Neutrophil (primary cell): ENCODE measurements at regions not wholly inside any gene's neighbourhood (a gene's known extent, or its start where the extent isn't known, plus 50 kb on each side); places are given as distances from the start of the nearest gene placed in this dataset.

Source experiments
- H3K27ac ChIP-seq: fragments of 200-600 bp; sonication (generic); 2 replicates; pipeline ENCODE4 v1.5.1; 2016; ENCODE audit warnings: mild to moderate bottlenecking, moderate library complexity
- H3K27me3 ChIP-seq: fragments of 200-600 bp; sonication (generic); 2 replicates; pipeline ENCODE4 v1.6.0; 2016; ENCODE audit warnings: mild to moderate bottlenecking
- H3K36me3 ChIP-seq: fragments of 200-600 bp; sonication (generic); 2 replicates; pipeline ENCODE4 v1.5.1; 2017
- H3K4me1 ChIP-seq, 2 experiments: fragments of 200-600 bp in 1 of 2; sonication (generic) in 1 of 2; 1 replicate in 1 of 2; 2 replicates in 1 of 2; pipeline versions ENCODE4 v1.5.1 to v1.6.1; 2013 to 2016; ENCODE audit warnings: low read depth in 1 of 2, low read length in 1 of 2, mild to moderate bottlenecking in 1 of 2, moderate library complexity in 1 of 2; ENCODE audit not compliant: control insufficient read depth in 1 of 2, insufficient read depth in 1 of 2
- H3K4me3 ChIP-seq, 2 experiments: fragments of 200-600 bp in 1 of 2; sonication (generic) in 1 of 2; 1 replicate in 1 of 2; 2 replicates in 1 of 2; pipeline ENCODE4 v1.5.1; 2013 to 2016; ENCODE audit warnings: low read depth in 1 of 2, low read length in 1 of 2, mild to moderate bottlenecking in 1 of 2, moderate library complexity in 1 of 2
- H3K9me3 ChIP-seq: fragments of 200-600 bp; sonication (generic); 2 replicates; pipeline ENCODE4 v1.5.1; 2016
- CTCF ChIP-seq: fragments of 200-600 bp; sonication (generic); IDR thresholded peaks from 2 replicates; pipeline ENCODE4 v1.5.1; 2016; ENCODE audit warnings: antibody characterized with exemption

DNA sequence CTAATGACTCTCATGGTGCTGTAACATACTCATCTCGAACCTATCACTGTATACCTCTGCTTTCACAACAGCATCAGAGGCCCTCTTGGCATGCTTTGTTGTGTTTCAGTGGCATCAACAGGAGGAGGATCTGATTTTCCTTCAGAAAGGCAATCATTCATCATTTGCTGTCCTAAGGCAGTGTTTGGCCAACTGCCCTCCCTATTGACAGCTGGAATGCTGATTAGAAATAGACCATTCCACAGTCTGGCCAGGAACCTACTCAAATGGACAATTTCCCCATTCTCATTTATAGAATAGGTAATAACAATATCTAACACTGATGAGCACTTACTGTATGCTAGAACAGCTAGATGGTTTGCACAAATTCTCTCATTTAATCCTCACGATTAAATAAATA, 310.6 kb upstream of the PTBP2 start:
- Histone ChIP-seq H3K4me3 (no peak overlapping the region), H3K9me3 (no peaks in the 10 kb centered on the region), H3K36me3 (no peaks in the 10 kb centered on the region), H3K27me3 (no peaks in the 10 kb centered on the region), H3K4me1 (no peaks in the 10 kb centered on the region), H3K27ac (no peak overlapping the region)
- no peak for TF ChIP-seq CTCF

DNA sequence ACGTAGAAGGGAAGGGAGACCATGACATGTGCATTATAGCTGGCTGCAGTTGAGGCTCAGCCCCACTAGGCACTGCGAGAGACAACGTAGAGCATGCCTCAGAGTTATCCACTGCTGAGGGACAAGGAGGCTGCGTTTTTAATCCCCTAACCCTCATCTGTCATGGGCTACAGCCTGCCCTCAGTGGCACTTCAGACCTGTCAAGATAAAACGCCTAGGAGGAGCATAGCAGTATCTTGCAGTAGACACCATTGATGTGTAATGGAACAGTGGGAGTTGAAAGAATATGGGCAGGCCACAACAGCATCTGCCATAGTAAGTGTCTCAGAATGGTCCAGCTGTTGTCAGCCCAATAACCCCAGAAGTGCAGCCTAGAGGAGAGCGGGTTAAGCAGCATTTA, 307.0 kb upstream of the PTBP2 start:
- no peak for TF ChIP-seq CTCF
- H3K27me3 ChIP-seq, result no peaks in the 10 kb centered on the region
- no peaks in the 10 kb centered on the region for H3K36me3 ChIP-seq
- H3K27ac ChIP-seq, result no peak overlapping the region
- no peaks in the 10 kb centered on the region for H3K4me1 ChIP-seq
- no peaks in the 10 kb centered on the region for H3K9me3 ChIP-seq
- no peak overlapping the region for H3K4me3 ChIP-seq

DNA sequence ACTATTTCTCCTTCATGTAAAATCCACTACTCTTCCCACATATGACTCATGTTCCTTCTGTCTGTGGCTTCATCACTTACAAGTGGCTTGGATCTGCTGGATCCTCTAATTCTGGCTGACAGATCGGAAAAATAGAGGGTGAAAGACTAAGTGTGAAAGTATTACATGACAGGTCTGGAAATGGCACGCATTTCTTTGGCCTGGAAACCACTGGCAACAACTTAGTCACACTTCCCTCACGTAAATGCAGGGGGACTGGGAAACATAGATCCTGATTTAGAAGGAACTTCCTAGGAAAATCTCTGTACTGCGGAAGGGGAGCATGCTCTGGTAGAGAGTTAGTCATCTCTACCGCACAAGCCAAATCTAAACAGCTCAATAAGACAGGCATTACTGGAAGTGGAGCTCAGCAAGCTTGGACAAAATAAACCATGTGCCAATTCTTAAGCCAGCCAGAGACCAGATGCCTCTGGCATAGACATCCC, 305.4 kb upstream of the PTBP2 start:
- Histone ChIP-seq H3K27ac (no peak overlapping the region), H3K36me3 (no peaks in the 10 kb centered on the region), H3K4me3 (no peak overlapping the region), H3K4me1 (no peaks in the 10 kb centered on the region), H3K27me3 (no peaks in the 10 kb centered on the region), H3K9me3 (no peaks in the 10 kb centered on the region)
- no peak for TF ChIP-seq CTCF

GRCh38 chr1:96416701-96417444, 304.7 kb upstream of the PTBP2 start:
- no peaks in the 10 kb centered on the region for H3K9me3 ChIP-seq
- no peak for TF ChIP-seq CTCF
- H3K27me3 ChIP-seq, result no peaks in the 10 kb centered on the region
- H3K27ac ChIP-seq, result no peak overlapping the region
- no peak overlapping the region for H3K4me3 ChIP-seq
- no peaks in the 10 kb centered on the region for H3K36me3 ChIP-seq
- H3K4me1 ChIP-seq, result no peaks in the 10 kb centered on the region

DNA sequence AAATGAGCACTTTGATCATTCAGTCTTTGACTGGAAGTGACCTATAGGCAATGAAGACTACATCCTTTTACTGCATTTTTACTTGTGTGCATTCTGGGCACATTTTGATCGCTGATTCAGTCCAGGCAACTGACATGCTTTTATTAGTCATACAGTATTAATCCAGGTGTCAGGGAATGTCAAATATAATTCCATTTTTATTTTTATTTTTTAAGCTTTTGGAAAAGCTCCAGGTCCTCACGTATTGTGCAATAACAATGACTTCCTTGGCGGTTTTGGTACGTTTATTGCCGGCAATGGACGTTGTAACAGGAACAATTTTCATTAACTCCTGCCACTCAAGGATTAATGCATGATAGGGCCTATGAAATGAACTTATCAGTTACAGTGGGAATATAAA, 302.6 kb upstream of the PTBP2 start:
- Histone ChIP-seq H3K27me3 (no peaks in the 10 kb centered on the region), H3K36me3 (no peaks in the 10 kb centered on the region), H3K27ac (no peak overlapping the region), H3K4me3 (no peak overlapping the region), H3K9me3 (no peaks in the 10 kb centered on the region), H3K4me1 (no peaks in the 10 kb centered on the region)
- TF ChIP-seq CTCF, result no peak
